ENCODE measurements at regions not wholly inside any gene's neighbourhood (a gene's known extent, or its start where the extent isn't known, plus 50 kb on each side); places are given as distances from the start of the nearest gene placed in this dataset.

DNA sequence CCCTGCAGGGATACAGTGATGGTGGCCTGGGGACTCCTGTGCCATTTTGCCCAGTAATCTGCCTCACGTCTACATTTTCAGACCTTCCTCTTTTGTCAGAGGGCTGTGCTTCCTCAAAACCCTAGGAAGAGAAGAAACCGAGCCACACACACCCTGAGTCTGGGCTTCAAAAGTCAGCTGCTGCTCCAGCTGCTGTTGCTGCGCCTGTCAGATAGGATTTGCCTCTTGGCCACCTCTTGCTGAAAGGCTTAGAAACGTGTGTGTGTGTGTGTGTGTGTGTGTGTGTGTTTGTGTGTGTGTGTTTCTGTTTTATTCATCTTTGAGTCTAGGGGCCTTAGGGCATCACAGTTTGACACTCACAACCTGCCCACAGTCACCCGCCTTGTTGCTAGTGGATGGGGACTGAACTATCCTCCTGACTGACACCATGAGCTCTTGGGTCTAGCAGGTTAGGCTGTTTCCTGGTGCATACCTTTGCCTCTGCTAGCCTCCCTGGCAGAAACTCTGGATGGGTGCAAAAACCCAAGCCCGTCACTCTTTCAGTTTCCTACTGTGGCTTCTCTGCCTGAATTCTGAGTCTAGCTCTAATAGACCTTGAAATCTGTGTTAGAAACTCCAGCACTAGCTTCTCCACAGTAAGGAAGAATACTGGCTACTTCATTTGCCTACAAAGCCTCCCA lies 94.9 kb upstream of the CEP85L start:
- FAIRE-seq (no peak), DNase-seq (ENCODE audit: low read depth, low spot score) (no peak), ATAC-seq (no peak; the same call in 1 of the 3 replicates)
- H3K9ac ChIP-seq (ENCODE audit: control insufficient read depth, insufficient read depth, low read length) = no peak overlapping the region
- in situ Hi-C loops (cut with MboI) (no loop called here), intact Hi-C loops (cut with micrococcal nuclease; ENCODE audit: unreplicated experiment) (no loop called here)
- ChIA-PET RAD21 (ENCODE audit: unreplicated experiment) (no interaction called here), POLR2A (no interaction called here), CTCF (interaction anchor here (1.7 kb wide), 1 partner anchor 41 kb away, joined by 4 read pairs; no protein-coding TSS in a partner anchor), SMC1A (ENCODE audit: uncharacterized antibody, unreplicated experiment) (interaction anchor here (0.8 kb wide), 1 partner anchor 36 kb away, joined by 3 read pairs; no protein-coding TSS in a partner anchor)
- H3K36me3 ChIP-seq (ENCODE audit: control insufficient read depth in 2 of 2, insufficient read depth in 2 of 2, low read length in 1 of 2) = no peaks in the 10 kb centered on the region
- BruUV-seq (replicated peaks) = no TSS peak
- no peaks in the 10 kb centered on the region for H3K27me3 ChIP-seq (replicated peaks in 1 of 2; ENCODE audit: control insufficient read depth in 2 of 2, insufficient read depth in 2 of 2, low read length in 1 of 2)
- no peak overlapping the region for H2AFZ ChIP-seq (ENCODE audit: control insufficient read depth, low read depth, low read length)
- H3K4me3 ChIP-seq = no peak overlapping the region
- H4K20me1 ChIP-seq (ENCODE audit: control insufficient read depth, insufficient read depth) = no peaks in the 10 kb centered on the region
- peak overlapping the region; percentile 21 for H3K4me2 ChIP-seq (ENCODE audit: control insufficient read depth, insufficient read depth)
- TF ChIP-seq ZNF24 (IDR thresholded peaks at IDR 0.05) (no peak), HDGF (IDR thresholded peaks at IDR 0.05) (no peak), NR2C1 (IDR thresholded peaks at IDR 0.05) (no peak), SMC3 (IDR thresholded peaks at IDR 0.05; ENCODE audit: borderline replicate concordance, low read length) (no peak), ZNF217 (IDR thresholded peaks at IDR 0.05) (no peak), ZBTB11 (CRISPR knock-in tag; IDR thresholded peaks at IDR 0.05) (no peak), JUND (IDR thresholded peaks at IDR 0.05; ENCODE audit: low read depth, low read length) (no peak), NKRF (conservative IDR thresholded peaks at IDR 0.05) (no peak), CBFB (IDR thresholded peaks at IDR 0.05; ENCODE audit: low read depth) (no peak), KDM1A (IDR thresholded peaks at IDR 0.05; ENCODE audit: borderline replicate concordance) (no peak), ATF2 (IDR thresholded peaks at IDR 0.05; ENCODE audit: low read length) (no peak)
- H3K4me1 ChIP-seq (ENCODE audit: control insufficient read depth, insufficient read depth, low read length) = peaks cover 11% of the 10 kb centered on the region
- no peak overlapping the region for H3K27ac ChIP-seq (ENCODE audit: control insufficient read depth, insufficient read depth)
- H3K9me3 ChIP-seq (replicated peaks; ENCODE audit: control insufficient read depth, insufficient read depth, low read length) = no peaks in the 10 kb centered on the region
- H3K79me2 ChIP-seq (ENCODE audit: control insufficient read depth, insufficient read depth, low read length) = no peaks in the 10 kb centered on the region
- 20% methylated on average over 6 of the region's 6 CpGs for WGBS (ENCODE audit: insufficient coverage, insufficient replicate concordance, low lambda C conversion rate, missing lambda C conversion rate)

Data from GM12878 (cell line).